Mucosa of gallbladder (tissue), 1 donor: ENCODE measurements at regions not wholly inside any gene's neighbourhood (a gene's known extent, or its start where the extent isn't known, plus 50 kb on each side); places are given as distances from the start of the nearest gene placed in this dataset.
"Not testable (repeated sequence)": the region's sequence is repeated elsewhere in the genome, so short reads cannot be mapped to it uniquely, and the experiment has no call there.

ENCODE experiments used
- DNase-seq: peaks from one replicate; pipeline ENCODE4 v3.0.0-alpha.2; 2020; ENCODE audit warnings: low spot score
- donor health status: DM: no; HTN: no; CAD: no.

DNA sequence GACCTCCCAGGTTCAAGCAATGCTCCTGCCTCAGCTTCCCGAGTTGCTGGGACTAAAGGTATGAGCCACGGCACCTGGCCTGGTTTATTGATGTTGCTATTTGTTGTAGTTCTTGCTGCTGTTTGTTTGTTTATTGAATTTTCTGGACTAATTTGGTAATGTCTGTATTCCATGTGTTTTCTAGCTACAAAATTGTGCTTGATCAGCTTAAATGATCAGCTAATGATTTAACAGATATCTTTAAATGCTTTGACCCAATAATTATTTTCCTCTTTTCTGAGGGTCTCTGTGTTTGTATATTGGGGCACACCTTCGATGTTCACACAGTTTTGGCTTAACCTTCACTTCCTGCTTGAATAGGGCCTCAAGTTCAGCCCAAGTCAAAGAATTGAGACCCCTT is 488.1 kb upstream of the HTR2C start:
- DNase-seq = no peak

DNA sequence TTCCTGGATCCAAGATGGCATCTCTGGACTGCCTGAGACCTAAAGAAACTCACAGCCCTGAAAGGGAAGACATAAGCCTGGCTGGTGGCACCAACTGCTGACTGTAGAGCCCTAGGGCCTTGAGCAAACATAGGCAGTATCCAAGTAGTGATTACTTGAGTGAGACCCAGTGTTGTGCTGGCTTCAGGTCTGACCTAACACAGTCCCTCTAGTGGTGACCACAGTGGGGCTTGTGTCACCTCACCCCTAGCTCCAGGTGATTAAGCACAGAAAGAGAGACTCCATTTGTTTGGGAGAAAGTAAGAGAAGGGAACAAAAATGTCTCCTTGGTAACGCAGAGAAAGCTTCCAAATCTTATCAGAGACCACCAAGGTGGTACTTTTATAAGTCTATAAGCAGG is 496.3 kb upstream of the HTR2C start:
- DNase-seq = no peak

GRCh38 chrX:114077773-114078172 is 506.1 kb upstream of the HTR2C start:
- no peak for DNase-seq

DNA sequence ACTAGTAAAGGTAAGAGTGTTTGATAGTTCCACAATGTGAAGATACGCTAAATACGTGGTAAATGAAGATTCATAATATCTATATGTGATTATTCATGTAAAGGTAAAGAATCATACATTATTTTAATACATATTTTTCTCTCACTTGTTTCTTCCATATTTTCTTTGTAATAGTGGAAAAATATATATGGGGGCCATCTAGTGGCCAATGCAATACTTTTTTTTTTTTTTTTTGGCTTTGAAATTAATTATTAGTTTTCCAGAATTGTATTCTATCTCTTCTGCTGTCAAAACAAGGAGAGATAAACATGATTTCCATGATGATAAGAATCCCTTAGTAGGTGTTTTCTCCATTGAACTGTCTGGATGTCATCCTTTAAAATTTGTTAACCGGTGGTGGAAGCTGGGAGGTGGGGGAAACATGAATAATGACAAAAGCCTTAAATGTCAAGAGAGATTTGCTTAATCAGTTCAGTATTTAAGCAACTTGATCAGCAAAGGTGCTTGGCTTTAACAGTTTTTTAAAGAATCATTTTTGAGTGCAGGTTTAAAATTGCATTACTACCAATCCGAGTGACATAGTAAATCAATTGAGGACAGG is 508.7 kb upstream of the HTR2C start:
- no peak for DNase-seq

- DNase-seq = no peak
These were observed 510.0 kb upstream of the HTR2C start for GRCh38 chrX:114073926-114074325.

DNA sequence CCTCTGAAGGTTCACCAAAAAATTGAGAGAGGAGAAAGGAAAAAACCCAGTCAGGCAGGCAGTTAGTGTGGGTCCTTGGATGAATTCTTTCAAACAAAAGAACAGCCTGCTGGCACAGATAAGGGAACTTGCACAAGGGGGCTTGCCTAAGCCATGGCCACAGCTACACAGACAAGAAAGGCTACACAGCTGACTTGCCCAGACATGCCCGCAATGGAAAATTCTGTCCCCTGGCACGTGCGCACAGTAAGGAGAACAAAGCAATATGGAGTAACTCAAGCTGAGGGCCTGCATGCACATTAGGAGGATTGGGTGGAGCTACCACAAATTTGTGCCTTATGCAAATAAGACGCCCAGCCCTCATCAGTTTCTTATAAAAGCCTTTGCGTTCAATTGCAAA is 512.5 kb upstream of the HTR2C start:
- no peak for DNase-seq

- no peak for DNase-seq
These were observed 518.2 kb upstream of the HTR2C start for GRCh38 chrX:114065577-114066223.

DNA sequence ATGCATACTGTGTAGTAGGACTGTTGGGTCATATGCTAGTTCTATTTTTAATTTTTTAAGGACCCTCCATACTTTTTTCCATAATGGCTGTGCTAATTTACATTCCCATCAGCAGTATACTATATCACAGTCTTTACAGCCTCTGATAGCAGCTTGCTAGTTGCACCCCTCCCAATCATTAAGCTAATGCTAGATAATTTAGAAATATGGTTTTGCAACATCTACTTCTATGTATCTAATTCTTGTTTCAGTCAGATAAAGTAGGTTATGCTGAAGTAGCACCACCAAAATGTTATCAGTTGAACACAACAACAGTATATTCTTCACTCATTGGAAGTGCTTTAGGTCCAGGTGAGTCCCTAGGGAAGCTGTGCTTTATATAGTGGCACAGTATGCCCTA is 522.7 kb upstream of the HTR2C start:
- no peak for DNase-seq

DNA sequence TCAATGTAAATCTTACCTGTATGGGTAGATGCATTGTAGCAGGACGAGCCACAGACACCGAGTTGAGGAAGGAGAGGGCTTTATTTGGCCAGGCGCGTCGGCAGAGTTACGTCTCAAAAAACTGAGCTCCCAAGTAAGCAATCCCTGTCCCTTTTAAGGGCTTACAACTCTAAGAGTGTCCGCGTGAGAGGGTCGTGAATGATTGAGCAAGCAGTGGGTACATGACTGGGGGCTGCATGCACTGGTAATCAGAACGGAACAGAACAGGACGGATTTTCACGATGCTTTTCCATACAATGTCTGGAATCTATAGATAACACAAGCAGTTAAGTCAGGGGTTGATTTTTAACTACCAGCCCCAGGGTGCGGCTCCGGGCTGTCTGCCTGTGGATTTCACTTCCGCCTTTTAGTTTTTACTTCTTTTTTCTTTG is 524.9 kb upstream of the HTR2C start:
- DNase-seq = no peak

DNA sequence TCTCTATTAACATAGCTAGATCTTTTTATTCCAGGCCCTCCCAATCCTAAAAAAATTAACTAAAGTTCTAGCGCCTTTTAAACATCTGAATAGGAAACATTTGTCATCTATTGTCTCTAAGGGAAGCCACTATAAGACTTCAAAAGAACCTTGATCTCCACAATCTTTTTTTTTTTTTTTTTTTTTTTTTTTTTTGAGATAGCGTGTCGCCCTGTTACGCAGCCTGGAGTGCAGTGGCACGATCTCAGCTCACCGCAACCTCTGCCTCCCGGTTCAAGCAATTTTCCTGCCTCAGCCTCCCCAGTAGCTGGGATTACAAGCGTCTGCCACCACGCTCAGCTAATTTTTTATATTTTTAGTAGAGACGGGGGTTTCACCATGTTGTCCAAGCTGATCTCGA is 526.5 kb upstream of the HTR2C start:
- DNase-seq = not testable (repeated sequence)

DNA sequence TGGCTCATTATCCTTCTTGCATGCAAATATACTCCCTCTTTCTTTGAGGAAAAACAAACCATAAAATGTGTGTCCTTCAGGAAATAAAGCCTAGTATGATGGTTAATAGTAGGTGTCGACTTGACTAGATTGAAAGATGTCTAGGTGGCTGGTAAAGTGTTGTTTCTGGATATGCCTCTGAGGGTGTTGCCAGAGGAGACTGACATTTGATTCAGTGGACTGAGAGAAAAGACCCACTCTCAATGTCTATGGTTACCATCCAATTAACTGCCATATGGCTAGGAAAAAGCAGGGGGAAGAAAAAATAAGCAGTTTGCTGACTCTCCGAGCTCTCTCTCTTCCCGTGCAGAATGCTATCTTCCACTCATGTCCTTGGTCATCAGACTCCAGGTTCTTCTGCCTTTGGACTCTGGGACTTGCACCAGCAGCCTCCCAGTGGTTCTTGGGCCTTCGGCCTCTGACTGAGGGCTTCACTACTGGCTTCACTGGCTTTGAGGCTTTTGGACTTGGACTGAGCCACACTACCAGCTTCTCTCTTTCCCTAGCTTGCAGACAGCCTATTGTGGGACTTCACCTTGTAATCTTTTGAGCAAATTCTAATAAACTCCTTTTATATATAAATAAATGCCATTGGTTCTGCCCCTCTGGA is 532.1 kb upstream of the HTR2C start:
- no peak for DNase-seq

GRCh38 chrX:114050075-114050796 is 533.6 kb upstream of the HTR2C start:
- no peak for DNase-seq

- DNase-seq = no peak
These were observed 534.8 kb upstream of the HTR2C start for GRCh38 chrX:114049063-114049462.

GRCh38 chrX:114047558-114047957 is 536.3 kb upstream of the HTR2C start:
- DNase-seq = no peak

- no peak for DNase-seq
These were observed 537.1 kb upstream of the HTR2C start for GRCh38 chrX:114046695-114047279.

DNA sequence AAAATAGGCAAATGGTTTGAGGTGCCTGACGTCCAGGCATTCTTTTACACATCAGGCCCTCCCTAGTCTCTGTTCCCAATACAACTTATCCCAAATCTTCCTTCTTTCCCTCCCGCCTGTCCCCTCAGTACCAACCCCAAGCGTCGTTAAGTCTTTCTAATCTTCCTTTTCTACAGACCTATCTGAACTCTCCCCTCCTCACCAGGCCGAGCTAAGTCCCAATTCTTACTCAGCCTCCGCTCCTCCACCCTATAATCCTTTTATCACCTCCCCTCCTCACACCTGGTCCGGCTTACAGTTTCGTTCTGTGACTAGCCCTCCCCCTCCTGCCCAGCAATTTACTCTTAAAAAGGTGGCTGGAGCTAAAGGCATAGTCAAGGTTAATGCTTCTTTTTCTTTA is 542.4 kb upstream of the HTR2C start:
- not testable (repeated sequence) for DNase-seq

GRCh38 chrX:114040661-114041269 is 543.1 kb upstream of the HTR2C start:
- DNase-seq = not testable (repeated sequence)

DNA sequence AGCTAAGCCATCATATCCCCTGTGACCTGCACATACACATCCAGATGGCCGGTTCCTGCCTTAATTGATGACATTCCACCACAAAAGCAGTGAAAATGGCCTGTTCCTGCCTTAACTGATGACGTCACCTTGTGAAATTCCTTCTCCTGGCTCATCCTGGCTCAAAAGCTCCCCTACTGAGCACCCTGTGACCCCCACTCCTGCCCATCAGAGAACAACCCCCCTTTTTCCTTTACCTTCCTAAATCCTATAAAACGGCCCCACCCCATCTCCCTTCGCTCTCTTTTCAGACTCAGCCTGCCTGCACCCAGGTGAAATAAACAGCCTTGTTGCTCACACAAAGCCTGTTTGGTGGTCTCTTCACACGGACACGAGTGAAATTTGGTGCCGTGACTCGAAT is 543.8 kb upstream of the HTR2C start:
- DNase-seq = not testable (repeated sequence)

GRCh38 chrX:114038358-114038757 is 545.5 kb upstream of the HTR2C start:
- DNase-seq = no peak

DNA sequence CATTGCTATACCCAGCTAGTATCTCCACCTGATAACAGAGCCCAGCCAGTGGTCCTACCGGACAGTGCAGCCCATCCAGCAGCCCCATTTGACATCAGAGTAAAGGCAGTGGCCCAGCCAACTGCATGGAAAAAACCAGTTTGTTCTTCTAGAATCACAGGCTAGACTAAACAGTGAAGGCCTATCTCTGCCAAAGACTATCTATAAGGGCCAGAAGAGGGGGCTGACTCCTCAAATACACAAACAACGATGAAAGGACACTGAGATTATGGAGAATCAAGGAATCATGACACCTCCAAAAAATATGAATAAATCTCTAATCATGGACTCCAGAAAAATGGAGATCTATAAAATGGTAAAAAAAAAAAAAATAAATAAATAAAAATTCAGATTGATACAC is 546.4 kb upstream of the HTR2C start:
- DNase-seq = no peak

- DNase-seq = no peak
These were observed 554.8 kb upstream of the HTR2C start for GRCh38 chrX:114028907-114029662.
